A549 (cell line): ENCODE measurements at regions not wholly inside any gene's neighbourhood (a gene's known extent, or its start where the extent isn't known, plus 50 kb on each side); places are given as distances from the start of the nearest gene placed in this dataset.

Experiments used
- BCL3 ChIP-seq: fragments of >200 bp; sonication (Bioruptor Twin); formaldehyde crosslinking; IDR thresholded peaks from 3 replicates; pipeline ENCODE4 v1.6.1; 2016
- CTCF ChIP-seq: fragments of >200 bp; sonication (Bioruptor Twin); formaldehyde crosslinking; IDR thresholded peaks from 3 replicates; pipeline ENCODE4 v1.5.1; 2016
- HMGXB4 ChIP-seq: fragments of 250-450 bp; sonication (Bioruptor Pico); IDR thresholded peaks from 2 replicates; pipeline ENCODE4 v1.5.0; 2021; ENCODE audit warnings: mild to moderate bottlenecking, moderate library complexity, borderline replicate concordance
- HOXA7 ChIP-seq: fragments of 250-450 bp; sonication (Bioruptor Pico); IDR thresholded peaks from 2 replicates; pipeline ENCODE4 v1.5.0; 2020; ENCODE audit warnings: mild to moderate bottlenecking, moderate library complexity
- MYC ChIP-seq: IDR thresholded peaks from 2 replicates; pipeline ENCODE4 v1.6.1; 2012; ENCODE audit warnings: mild to moderate bottlenecking, inconsistent platforms, low read length, improper control_type of control experiment, borderline replicate concordance
- POLR2A ChIP-seq: IDR thresholded peaks from 2 replicates; pipeline ENCODE4 v1.6.1; 2012; ENCODE audit warnings: mild to moderate bottlenecking, low read length
- USF2 ChIP-seq: fragments of 450-650 bp; IDR thresholded peaks from 2 replicates; pipeline ENCODE4 v1.6.1; 2014; ENCODE audit warnings: antibody characterized with exemption

DNA sequence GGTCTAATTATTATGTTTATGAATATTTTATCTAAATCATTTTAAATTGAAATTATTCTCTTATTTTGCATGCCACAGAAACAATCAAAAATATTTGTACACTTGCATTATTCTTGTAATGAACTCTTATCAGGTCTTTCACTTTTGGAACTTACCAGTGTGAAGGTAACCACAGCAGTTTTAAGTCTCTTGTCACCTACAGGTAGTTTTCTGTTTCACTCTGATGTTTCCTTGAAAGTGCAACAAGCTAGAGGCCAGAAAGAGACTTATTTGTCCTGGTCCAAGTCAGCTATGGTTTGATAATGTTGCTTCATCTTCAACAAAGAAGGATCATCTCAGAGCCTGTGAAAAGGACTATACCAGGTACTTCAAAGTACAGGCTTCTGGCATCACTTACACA is 133.4 kb upstream of the NBEA start:
- no peak for TF ChIP-seq CTCF
- no peak for TF ChIP-seq POLR2A
- no peak for TF ChIP-seq BCL3
- TF ChIP-seq USF2 = no peak
- no peak for TF ChIP-seq HMGXB4
- no peak for TF ChIP-seq HOXA7 (CRISPR knock-in tag)
- no peak for TF ChIP-seq MYC
